ENCODE measurements at regions not wholly inside any gene's neighbourhood (a gene's known extent, or its start where the extent isn't known, plus 50 kb on each side); places are given as distances from the start of the nearest gene placed in this dataset.

- TF ChIP-seq LEF1 (IDR thresholded peaks at IDR 0.05; ENCODE audit: borderline replicate concordance) = no peak
- TF ChIP-seq BHLHE40 (IDR thresholded peaks at IDR 0.05; ENCODE audit: borderline replicate concordance) = no peak
- TF ChIP-seq FOXK2 (IDR thresholded peaks at IDR 0.05) = no peak
- no peak for TF ChIP-seq HDGF (IDR thresholded peaks at IDR 0.05; ENCODE audit: borderline replicate concordance)
- TF ChIP-seq NFRKB (IDR thresholded peaks at IDR 0.05) = no peak
- no peak for TF ChIP-seq FOXM1 (IDR thresholded peaks at IDR 0.05; ENCODE audit: borderline replicate concordance)
- TF ChIP-seq ELF4 (IDR thresholded peaks at IDR 0.05) = no peak
- TF ChIP-seq, protein P1, sequence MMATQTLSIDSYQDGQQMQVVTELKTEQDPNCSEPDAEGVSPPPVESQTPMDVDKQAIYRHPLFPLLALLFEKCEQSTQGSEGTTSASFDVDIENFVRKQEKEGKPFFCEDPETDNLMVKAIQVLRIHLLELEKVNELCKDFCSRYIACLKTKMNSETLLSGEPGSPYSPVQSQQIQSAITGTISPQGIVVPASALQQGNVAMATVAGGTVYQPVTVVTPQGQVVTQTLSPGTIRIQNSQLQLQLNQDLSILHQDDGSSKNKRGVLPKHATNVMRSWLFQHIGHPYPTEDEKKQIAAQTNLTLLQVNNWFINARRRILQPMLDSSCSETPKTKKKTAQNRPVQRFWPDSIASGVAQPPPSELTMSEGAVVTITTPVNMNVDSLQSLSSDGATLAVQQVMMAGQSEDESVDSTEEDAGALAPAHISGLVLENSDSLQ (IDR thresholded peaks at IDR 0.05) = no peak
- TF ChIP-seq ARNT (IDR thresholded peaks at IDR 0.05) = no peak
These were observed 453.3 kb downstream of the GABRG2 start for GRCh38 chr5:162520878-162521277.

All from HEK293T (cell line).